KMS-11 (cell line): ENCODE measurements at regions not wholly inside any gene's neighbourhood (a gene's known extent, or its start where the extent isn't known, plus 50 kb on each side); places are given as distances from the start of the nearest gene placed in this dataset.

Experiments
- H2AFZ ChIP-seq: fragments of 200-600 bp; sonication (generic); 2 replicates; pipeline ENCODE4 v1.6.1; 2016; ENCODE audit warnings: antibody characterized with exemption, mixed run types, low read depth
- H3K27ac ChIP-seq: fragments of 200-600 bp; sonication (generic); 2 replicates; pipeline ENCODE4 v1.6.1; 2016; ENCODE audit warnings: mild to moderate bottlenecking, mixed run types
- H3K27me3 ChIP-seq: fragments of 200-600 bp; sonication (generic); 2 replicates; pipeline ENCODE4 v1.6.1; 2017; ENCODE audit warnings: mild to moderate bottlenecking, low read depth, mixed run types, moderate library complexity; ENCODE audit not compliant: insufficient read depth
- H3K36me3 ChIP-seq: fragments of 200-600 bp; sonication (generic); 2 replicates; pipeline ENCODE4 v1.6.1; 2017; ENCODE audit warnings: mild to moderate bottlenecking, mixed run types; ENCODE audit not compliant: insufficient read depth
- H3K4me1 ChIP-seq: fragments of 200-600 bp; sonication (generic); 2 replicates; pipeline ENCODE4 v1.6.1; 2016; ENCODE audit warnings: mild to moderate bottlenecking, low read depth, mixed run types; ENCODE audit not compliant: poor library complexity, severe bottlenecking
- H3K4me2 ChIP-seq: fragments of 200-600 bp; sonication (generic); 2 replicates; pipeline ENCODE4 v1.7.0; 2016; ENCODE audit warnings: mild to moderate bottlenecking, mixed run types
- H3K4me3 ChIP-seq: fragments of 200-600 bp; sonication (generic); IDR thresholded peaks from 2 replicates; pipeline ENCODE4 v1.6.1; 2017; ENCODE audit warnings: low read depth, low read length, mixed read lengths; ENCODE audit not compliant: insufficient read depth
- H3K79me2 ChIP-seq: fragments of 200-600 bp; sonication (generic); 2 replicates; pipeline ENCODE4 v1.6.1; 2016; ENCODE audit warnings: low read depth, mixed run types; ENCODE audit not compliant: insufficient read depth
- H3K9ac ChIP-seq: fragments of 200-600 bp; sonication (generic); 2 replicates; pipeline ENCODE4 v1.6.1; 2016; ENCODE audit warnings: mild to moderate bottlenecking, mixed run types
- H4K20me1 ChIP-seq: fragments of 200-600 bp; sonication (generic); 2 replicates; pipeline ENCODE4 v1.6.1; 2016; ENCODE audit warnings: mild to moderate bottlenecking, mixed run types; ENCODE audit not compliant: insufficient read depth
- TF ChIP-seq, protein P1 (sequence below): fragments of 200-600 bp; sonication (generic); conservative IDR thresholded peaks from 2 replicates; pipeline ENCODE4 v1.6.1; 2017; ENCODE audit warnings: low read depth, mild to moderate bottlenecking, antibody characterized with exemption, low read length, moderate library complexity, mixed read lengths

DNA sequence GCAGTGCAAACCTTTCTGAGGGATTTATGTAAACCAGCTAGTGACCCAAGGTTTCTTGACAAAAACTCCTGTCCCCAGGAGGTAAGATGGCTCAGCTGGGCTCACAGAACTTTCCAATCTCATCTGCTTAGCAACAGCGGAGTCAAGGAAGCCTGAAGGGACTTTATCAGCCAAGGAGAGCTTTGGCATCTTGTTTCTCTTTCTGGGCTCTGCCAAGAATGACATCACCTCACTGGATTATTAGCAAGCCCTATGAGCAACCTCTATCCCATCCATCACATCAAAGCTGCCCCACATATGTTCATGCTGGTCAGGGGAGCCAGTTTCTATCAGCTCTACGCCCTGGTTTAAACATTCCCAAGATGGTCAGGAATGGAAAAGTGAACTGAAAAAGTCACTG, 461.3 kb downstream of the ENC1 start:
- Histone ChIP-seq H3K4me2 (no peak overlapping the region), H4K20me1 (no peaks in the 10 kb centered on the region), H2AFZ (no peak overlapping the region), H3K4me3 (no peak overlapping the region), H3K9ac (no peak overlapping the region), H3K36me3 (no peaks in the 10 kb centered on the region), H3K27ac (no peak overlapping the region), H3K79me2 (no peaks in the 10 kb centered on the region), H3K4me1 (no peaks in the 10 kb centered on the region), H3K27me3 (no peaks in the 10 kb centered on the region)
- TF ChIP-seq, protein P1, sequence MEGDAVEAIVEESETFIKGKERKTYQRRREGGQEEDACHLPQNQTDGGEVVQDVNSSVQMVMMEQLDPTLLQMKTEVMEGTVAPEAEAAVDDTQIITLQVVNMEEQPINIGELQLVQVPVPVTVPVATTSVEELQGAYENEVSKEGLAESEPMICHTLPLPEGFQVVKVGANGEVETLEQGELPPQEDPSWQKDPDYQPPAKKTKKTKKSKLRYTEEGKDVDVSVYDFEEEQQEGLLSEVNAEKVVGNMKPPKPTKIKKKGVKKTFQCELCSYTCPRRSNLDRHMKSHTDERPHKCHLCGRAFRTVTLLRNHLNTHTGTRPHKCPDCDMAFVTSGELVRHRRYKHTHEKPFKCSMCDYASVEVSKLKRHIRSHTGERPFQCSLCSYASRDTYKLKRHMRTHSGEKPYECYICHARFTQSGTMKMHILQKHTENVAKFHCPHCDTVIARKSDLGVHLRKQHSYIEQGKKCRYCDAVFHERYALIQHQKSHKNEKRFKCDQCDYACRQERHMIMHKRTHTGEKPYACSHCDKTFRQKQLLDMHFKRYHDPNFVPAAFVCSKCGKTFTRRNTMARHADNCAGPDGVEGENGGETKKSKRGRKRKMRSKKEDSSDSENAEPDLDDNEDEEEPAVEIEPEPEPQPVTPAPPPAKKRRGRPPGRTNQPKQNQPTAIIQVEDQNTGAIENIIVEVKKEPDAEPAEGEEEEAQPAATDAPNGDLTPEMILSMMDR = no peak

DNA sequence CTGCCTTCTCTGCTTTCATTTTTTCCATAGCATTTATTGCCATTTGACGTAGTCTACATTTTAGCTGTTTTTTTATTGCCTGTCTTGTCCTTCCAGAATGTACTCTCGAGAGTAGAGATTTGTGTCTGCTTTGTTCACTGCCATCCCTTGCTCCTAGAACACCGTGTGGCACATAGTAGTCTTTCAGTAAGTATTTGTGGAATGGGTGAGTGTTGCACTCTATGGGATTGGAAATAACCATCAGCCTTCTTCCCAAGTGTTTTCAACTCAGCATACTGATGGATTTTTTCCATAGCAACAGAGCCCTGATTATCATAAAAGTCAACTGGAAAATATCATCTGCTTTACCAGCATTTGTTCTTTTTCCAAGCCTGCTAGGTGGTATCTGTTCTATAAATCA, 462.6 kb downstream of the ENC1 start:
- H3K4me2 ChIP-seq = no peak overlapping the region
- H3K4me1 ChIP-seq = no peaks in the 10 kb centered on the region
- no peak overlapping the region for H2AFZ ChIP-seq
- H4K20me1 ChIP-seq = no peaks in the 10 kb centered on the region
- no peak overlapping the region for H3K27ac ChIP-seq
- no peak overlapping the region for H3K9ac ChIP-seq
- TF ChIP-seq, protein P1 = no peak
- H3K79me2 ChIP-seq = no peaks in the 10 kb centered on the region
- H3K36me3 ChIP-seq = no peaks in the 10 kb centered on the region
- no peaks in the 10 kb centered on the region for H3K27me3 ChIP-seq
- H3K4me3 ChIP-seq = no peak overlapping the region

- no peak overlapping the region for H3K9ac ChIP-seq
- H3K27ac ChIP-seq = no peak overlapping the region
Observed at GRCh38 chr5:74174366-74174765, 466.2 kb downstream of the ENC1 start.

GRCh38 chr5:74173665-74174064, 466.9 kb downstream of the ENC1 start:
- H4K20me1 ChIP-seq = no peaks in the 10 kb centered on the region
- no peak overlapping the region for H3K27ac ChIP-seq

More at GRCh38 chr5:74174366-74174765, 466.2 kb downstream of the ENC1 start:
- Histone ChIP-seq H2AFZ (no peak overlapping the region), H3K27me3 (no peaks in the 10 kb centered on the region), H3K4me1 (no peaks in the 10 kb centered on the region), H3K4me2 (no peak overlapping the region), H3K36me3 (no peaks in the 10 kb centered on the region), H4K20me1 (no peaks in the 10 kb centered on the region), H3K79me2 (no peaks in the 10 kb centered on the region), H3K4me3 (no peak overlapping the region)
- TF ChIP-seq, protein P1 = no peak

More at GRCh38 chr5:74173665-74174064, 466.9 kb downstream of the ENC1 start:
- H3K79me2 ChIP-seq = no peaks in the 10 kb centered on the region
- no peak overlapping the region for H3K4me2 ChIP-seq
- TF ChIP-seq, protein P1 = no peak
- H2AFZ ChIP-seq = no peak overlapping the region
- no peak overlapping the region for H3K4me3 ChIP-seq
- no peaks in the 10 kb centered on the region for H3K36me3 ChIP-seq
- H3K4me1 ChIP-seq = no peaks in the 10 kb centered on the region
- no peak overlapping the region for H3K9ac ChIP-seq
- H3K27me3 ChIP-seq = no peaks in the 10 kb centered on the region
